HG03520 (cell line): ENCODE measurements at regions not wholly inside any gene's neighbourhood (a gene's known extent, or its start where the extent isn't known, plus 50 kb on each side); places are given as distances from the start of the nearest gene placed in this dataset.

ENCODE experiments used
- ATAC-seq: cut with Tn5 transposase; IDR thresholded peaks from one replicate; pipeline ENCODE4 v1.9.1; 2021; ENCODE audit warnings: mild to moderate bottlenecking, moderate library complexity; ENCODE audit not compliant: unreplicated experiment

DNA sequence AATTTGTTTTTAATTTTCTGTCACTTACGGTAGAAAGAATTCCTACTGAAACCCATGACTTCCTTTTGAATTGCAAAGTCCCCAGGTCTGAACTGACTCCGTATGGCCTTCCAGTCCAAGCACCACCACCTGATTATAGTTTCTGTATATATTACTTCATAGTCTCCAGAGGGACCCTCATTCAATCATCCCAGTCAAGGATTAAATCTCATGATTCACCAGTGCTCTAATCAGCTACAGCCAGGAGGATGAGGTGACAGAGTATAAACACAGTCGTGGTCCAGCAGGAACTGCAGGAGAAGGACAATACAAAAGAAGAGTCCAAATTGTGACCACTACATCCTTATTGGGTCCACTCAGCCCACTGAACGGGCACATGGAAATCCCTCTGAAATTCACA lies 418.9 kb upstream of the C16orf82 start:
- ATAC-seq = no peak

DNA sequence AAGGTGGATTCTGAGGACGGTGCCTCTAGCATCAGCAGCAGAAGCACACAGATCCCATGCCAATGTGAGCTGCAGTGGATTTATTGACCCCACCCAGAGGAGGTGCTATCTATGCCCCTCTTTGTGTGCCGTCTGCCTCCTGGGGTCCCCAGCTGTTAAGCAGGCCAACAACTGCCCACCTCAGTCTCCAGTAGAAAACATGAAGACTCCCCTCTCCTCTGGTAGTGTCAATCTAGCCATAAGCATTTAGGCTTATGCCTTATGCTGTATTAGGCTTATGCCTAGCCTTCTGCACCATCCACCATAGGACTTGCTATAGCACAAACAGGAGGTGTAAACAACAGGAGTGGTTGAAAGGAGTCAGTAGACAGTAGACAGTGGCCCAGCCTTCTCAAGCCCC lies 417.9 kb upstream of the C16orf82 start:
- no peak for ATAC-seq

DNA sequence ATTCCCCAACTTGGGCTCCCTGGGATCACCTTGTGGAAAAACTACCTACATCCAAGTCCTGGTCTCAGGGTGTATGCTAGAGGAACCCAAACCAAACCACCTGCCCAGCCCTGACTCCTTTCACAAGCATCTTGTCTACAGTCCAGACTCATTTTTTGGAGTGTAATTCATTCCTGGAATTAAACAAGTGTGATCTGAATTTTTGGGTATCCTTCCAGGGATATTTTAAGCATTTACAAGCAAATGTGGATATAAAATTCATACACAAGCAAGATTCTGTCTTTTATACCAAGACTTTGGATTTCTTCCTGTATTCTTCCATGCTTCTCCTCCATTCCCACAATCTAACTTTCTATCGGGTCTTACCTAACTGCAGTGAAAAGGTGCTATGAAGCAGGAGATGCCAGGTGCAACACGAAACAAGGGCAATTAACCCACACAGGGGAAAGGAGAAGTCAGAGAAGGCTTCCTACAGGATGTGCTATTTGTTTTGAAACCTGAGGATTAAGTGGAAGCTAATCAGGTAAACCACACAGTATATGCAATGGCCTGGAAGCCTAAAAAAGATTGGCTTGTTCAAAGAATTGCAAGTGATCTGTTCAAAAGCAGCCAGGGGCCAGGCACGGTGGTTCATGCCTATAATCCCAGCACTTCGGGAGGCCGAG lies 417.2 kb upstream of the C16orf82 start:
- ATAC-seq = no peak

DNA sequence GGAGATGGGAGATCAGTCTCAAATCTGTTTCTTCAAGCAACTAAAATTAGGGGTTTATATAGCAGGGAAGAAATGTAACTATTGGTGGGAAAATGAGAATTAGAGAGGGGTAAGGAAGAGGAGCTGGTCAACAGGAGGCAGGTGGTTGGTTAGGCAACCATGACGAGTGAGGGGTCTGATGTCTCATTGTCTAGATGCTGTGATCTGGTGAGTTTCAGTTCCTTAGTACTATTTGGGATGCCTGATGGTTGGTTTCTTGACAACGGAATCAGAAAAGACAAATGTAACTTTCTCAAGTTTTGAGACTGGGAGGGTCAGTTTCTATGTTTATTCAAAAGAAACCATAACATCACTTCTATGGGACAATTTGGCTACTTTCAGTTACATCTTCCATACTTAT lies 415.3 kb upstream of the C16orf82 start:
- ATAC-seq = no peak

DNA sequence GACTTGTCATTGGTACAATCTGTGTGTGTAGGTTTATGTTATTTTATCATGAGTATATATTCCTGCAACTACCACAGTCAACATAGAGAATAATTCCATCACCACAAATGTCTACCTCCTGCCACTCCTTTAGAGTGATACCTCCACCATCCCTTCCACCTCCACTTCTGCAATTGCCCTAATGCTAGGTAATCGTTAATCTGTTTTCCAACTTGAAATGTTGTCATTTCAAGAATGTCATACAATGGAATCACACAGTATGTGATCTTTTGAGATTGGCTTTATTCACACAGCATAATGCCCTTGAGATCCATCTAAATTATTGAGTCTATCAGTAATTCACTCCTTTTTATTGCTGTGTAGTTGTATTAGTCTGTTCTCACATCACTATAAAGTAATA lies 414.8 kb upstream of the C16orf82 start:
- ATAC-seq = no peak

DNA sequence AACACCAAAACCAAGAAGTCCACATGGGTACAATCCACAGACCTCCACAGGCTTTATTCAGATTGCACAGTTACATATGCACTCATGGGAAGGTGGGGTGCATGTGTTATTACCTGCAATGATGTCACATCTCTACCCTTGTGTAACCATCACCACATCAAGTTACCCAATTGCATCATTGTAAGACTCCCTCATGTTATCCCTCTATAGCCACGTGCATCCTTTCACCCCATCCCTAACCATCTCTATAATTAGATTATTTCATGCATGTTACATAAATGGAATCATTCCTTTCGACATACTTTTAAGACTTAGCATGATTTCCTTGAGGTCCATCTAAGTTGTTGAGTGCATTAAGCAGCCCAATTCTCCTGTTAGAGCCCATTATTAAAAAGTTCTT lies 408.2 kb upstream of the C16orf82 start:
- no peak for ATAC-seq

DNA sequence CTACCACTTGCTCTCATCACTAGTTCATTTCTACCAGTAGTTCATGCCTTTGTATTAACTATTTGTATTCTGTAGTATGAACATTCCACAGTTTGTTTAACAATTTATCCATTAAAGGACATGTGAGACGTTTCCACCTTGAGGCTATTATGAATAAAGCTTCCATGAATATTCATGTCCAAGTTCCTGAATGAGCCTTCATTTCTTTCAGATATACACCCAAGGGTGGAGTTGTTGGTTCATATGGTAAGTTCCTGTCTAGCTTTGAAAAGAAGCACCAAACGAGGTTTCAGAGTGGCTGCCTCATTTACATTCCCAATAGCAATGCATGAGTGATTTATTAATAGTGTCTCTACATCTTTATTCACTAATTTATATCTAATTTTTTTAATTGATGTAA lies 407.8 kb upstream of the C16orf82 start:
- no peak for ATAC-seq

DNA sequence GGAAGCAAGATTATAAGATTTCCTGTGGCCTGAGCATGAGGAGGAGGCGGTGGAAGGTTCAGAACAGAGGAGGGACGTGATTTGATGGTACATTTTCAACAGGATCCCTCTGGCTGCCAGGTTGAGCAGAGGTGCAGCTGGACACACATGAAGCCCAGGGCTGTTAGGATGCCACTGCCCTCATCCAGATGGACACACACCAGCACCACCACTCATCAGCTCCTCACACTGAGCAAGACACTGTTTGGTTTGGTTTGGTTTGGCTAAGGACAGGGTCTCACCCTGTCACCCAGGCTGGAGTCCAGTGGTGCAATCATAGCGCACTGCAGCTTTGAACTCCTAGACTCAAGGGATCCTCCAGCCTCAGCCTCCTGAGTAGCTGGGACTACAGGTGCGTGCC lies 402.6 kb upstream of the C16orf82 start:
- no peak for ATAC-seq

DNA sequence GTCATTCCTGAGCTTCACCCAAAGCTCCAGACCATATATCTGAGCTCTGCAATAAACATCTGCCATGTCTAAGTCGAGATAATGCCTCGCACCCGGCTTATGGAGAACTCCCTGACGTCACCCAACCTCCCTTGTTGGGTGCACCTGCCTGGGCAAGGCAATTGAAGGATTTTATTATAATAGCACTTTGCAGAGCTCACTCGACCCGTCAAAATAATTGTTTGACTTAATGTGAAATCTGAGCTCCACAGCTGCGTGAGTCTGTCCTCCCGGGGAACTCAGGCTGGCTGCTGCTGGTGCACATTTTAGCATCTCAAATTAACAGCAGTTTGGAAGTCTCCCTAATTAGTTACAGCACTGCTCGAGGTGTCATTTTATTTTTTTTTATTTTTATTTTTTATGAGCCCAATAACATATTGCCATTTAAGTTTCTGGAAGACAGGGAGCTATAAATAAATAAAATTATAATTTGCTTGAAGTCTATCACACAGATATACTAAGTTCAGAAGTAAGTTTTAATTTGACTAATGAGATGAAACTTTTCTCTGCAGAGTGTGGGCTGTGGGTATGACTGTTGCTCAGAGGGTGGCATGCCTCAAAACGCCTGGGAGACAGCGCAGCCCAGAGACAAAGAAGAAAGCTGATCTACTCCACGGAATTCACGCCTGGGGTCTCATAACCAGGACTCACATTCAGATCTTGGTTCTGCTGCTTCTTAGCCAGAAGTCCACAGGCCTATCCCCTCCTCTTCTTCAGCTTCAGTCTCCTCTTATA lies 401.4 kb upstream of the C16orf82 start:
- ATAC-seq = no peak

DNA sequence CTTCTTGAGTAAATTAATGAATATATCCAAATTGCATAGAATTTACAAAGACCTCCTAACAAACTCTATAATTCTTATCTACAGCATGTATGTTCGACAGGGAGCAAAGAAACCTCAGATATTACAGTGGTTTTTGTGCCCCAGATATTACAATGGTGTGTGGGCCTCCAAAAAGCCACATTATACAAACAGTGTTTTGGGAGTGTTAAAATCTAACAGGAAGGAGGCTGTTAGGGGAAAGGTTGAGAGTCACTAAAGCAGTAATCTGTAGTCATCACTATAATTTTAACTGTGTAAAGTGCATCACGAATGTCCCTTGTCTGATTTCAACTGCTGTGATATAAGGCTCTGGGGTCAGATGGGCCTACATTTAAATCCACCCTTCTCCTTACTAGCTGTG lies 400.2 kb upstream of the C16orf82 start:
- ATAC-seq = no peak

DNA sequence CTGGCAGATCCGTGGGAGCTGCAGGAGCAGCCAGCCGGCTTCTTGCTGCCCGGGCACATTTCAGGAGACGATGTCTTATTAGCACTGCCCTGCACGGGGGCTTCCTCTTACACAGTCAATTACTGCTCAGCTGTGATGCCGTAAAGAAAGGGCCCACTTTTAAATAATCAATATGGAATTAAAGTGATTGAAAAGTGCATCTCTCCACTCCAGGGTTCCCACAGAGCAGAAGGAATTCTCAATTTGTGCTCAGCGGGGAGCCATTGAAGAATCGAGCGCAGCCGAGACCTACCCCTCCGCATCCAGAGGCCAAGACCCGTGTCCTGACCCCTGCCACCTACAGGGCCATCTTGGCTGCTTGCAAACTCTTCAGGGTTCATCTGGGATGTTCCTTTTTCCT lies 399.4 kb upstream of the C16orf82 start:
- ATAC-seq = no peak

DNA sequence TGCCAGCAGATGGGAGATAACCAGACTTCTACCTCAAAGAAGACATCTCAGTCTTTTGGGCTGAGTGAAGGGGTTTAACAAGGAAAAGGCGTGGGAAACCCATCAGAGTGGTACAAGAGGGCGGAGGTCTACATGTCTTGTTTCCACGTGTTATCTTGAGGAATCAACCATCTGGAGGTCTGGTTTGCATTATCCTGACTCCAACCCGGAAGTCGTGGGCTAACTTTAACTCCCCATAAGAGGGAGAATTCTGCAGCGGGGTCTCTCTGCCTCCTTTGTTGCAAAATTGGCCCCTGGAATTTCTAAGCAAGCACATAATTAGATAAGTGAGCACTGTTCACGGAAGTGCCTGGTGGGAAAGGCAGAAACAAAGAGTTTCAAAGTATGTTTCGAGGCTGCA lies 398.7 kb upstream of the C16orf82 start:
- no peak for ATAC-seq

DNA sequence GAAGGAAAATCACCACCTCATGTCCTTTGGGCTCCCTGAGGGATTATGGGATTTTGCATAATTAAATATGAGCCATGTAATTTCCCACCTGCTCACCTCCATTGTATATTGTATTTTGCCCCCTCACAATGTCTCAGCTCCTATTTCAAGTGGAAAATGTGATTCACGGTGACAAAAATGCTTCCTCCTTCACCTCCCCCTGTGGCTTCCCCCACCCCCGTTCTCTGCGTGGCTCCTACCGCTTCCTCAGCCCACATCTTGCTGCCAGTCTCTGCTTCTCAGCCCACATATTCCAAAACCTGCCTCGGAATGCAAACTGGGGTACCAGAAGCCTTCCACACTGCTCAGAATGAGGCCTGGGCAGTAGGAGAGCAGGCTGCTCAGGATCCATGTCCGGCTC lies 394.5 kb upstream of the C16orf82 start:
- no peak for ATAC-seq

DNA sequence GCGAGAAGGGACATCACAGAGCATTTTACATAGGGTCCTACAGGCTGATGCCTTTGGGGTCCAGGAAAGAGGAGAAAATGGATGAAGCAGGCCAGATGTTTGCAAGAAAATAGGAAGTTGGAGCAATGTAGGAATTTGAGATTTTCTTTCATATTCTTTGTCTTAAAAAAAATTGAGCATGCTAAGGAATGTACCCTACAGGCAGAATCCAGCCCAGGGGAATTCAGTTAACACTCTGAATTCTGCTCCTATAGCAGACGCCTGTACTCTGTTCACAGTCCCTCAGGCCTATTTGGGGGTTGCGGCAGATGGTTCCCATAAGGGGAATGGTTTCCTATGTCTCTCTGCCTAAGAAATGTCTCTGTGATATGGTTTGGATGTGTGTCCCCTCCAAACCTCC lies 393.7 kb upstream of the C16orf82 start:
- ATAC-seq = no peak

DNA sequence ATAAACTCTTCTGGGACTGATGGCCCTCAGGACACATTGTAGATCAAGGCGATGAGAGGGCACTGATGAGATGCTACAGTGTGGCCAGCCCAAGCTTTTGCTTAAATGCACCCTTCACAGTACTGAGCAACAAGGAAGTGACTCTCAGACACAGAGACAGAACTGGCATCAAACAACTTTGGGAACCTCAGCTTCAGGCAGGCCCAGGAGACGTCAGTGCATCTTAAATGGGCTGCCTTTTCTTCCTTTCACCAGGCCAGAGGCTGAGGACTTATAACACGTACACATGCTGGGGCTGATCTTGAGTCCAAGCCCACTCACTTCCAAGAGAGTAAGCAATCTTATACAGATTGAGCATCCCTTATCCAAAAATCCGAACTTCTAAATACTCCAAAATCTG lies 386.1 kb upstream of the C16orf82 start:
- no peak for ATAC-seq

DNA sequence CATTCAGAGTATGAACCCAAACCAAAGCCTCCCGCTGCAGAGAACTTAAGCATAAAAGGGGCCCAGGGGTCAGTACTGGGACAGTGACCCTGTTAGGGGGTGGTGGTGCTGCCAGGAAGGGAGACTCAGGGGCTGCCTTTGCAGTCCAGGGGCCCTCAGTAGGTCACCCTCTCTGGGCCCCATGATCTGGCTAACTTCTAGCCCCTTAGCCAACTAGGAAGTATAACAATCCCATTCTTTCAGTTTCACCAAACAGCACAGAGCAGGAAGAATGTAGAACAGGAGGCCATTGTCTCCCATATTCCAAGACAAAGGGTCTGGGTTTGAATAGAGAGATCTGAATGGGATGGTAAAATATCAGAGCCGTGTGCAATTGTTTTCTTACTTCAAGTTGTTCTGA lies 378.6 kb upstream of the C16orf82 start:
- no peak for ATAC-seq

DNA sequence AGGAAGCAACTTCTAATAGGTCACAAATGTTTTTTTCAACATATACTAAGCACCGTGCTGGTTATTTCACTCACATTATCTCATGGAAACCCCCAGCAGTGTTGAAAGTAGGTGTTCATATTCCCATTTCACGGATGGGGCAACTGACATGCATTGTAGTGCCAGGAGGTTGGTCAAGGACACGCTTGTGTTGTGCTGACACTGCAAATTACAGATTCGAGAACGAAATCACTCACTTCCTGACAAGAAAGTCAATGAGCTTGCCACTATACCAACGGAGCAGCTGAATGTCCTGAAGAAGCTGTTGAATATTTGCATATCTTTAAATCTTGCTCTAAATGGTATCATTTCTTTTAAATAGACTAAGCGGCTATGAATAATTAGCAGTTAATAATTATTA lies 378.0 kb upstream of the C16orf82 start:
- no peak for ATAC-seq

DNA sequence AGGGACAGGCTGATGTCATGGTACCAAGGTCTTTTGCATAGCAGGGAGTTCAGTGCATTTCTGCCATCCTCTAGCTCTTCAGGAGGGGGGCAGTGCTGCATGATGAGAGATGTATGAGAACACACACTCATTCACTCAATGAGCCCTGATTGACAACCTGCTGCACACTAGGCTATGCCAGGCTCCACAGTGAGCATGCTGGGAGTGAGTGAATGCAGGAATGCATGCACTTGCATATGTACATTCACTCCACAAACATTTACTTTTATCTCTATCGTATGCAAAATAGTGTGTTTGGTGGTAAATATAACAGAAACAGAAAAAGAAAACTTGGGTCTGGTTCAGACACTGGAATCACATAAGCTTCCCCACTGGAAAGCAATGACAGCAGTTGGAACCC lies 374.1 kb upstream of the C16orf82 start:
- no peak for ATAC-seq

DNA sequence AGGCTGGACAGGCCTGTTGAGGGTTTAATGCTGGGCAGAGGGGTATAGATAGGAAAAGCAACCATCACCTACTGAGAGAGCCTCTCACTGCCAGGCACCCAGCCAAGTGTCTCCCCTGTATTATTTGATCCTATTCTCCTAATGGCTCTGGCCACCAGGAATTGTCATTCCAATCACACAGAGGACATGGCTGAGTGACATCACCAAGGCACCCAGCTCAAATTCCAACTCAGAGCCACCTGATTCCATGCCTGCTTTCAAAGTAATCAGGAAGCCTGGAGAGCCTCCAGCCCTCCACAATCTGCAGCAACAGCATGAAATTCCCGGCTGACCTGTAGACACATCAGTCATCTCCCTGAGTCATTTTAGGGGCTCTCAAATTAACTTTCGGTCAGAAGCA lies 368.9 kb upstream of the C16orf82 start:
- ATAC-seq = no peak

DNA sequence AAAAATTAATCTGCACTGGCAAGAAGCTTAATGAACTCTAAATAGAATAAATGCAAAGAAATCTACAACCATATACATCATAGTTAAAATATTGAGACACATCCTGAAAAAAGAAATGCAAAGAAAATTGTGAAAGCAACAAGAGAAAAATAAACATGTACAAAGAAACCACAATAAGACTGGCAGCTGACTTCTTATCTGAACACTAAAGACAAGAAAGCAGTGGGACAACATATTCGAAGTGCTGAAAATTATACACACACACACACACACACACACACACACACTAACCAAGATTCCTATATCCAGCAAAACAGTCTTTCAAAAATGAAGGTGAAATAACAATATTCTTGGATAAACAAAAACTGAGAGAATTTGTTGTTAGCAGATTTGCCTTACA lies 366.5 kb upstream of the C16orf82 start:
- no peak for ATAC-seq

DNA sequence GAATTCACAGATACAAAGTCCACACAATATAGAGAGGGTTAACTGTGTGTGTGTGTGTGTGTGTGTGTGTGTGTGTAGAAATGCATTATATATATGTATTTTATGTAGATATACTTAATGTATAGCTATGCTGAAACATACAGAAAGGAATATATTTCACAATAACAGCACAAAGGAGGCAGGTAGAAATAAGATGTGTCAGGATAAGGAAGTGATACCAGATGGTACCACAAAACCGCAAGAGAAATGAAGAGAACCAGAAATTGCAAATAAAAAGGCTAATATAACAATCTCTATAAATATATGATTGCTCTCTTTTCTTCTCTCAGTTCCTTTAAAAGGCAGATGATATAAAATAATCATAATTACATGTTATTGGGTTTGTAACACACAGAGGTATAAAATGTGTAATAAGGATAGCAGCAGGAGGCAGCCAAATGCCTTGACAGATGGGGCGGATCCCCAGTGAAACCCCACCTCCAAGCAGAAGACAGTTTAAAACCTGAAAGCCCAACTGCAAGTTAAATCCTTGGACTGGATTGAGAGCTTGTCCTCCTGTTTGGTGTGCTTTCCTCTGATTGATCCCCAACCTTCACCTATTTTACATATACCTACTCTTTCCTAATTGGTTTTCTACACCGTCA lies 365.4 kb upstream of the C16orf82 start:
- ATAC-seq = no peak

DNA sequence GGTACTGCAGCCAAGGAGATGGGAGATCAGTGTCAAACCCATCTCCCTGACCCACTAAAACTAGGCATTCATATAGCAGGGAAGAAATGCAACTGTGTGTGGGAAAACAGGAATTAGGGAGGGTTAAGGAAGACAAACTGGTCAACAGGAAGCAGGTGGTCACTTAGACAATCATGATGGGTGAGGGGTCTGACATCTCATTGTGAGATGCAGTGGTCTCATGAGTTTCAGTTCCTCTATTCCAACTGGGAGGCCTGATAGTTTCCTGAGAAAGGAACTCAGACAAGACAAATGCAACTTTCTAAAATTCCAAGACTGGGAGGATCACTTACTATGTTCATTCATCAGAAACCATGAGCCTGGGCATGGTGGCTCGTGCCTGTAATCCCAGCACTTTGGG lies 361.4 kb upstream of the C16orf82 start:
- ATAC-seq = no peak
